ENCODE measurements at regions not wholly inside any gene's neighbourhood (a gene's known extent, or its start where the extent isn't known, plus 50 kb on each side); places are given as distances from the start of the nearest gene placed in this dataset.

- intact Hi-C loops (cut with micrococcal nuclease; ENCODE audit: unreplicated experiment) = no loop called here
- Histone ChIP-seq H3K9me3 (ENCODE audit: low read depth, low read length, poor library complexity, severe bottlenecking) (no peaks in the 10 kb centered on the region), H3K36me3 (ENCODE audit: insufficient read depth, low read length, poor library complexity, severe bottlenecking) (no peaks in the 10 kb centered on the region), H3K4me3 (ENCODE audit: low read depth, low read length, poor library complexity, severe bottlenecking) (no peak overlapping the region), H3K27ac (ENCODE audit: low read depth, low read length, poor library complexity, severe bottlenecking) (no peak overlapping the region), H3K4me1 (ENCODE audit: insufficient read depth, low read length, poor library complexity, severe bottlenecking) (peaks cover 25% of the 10 kb centered on the region), H3K27me3 (replicated peaks; ENCODE audit: insufficient read depth, low read depth, low read length, poor library complexity) (no peaks in the 10 kb centered on the region)
- no TSS peak for BruUV-seq (replicated peaks)
- TF ChIP-seq, protein P1, sequence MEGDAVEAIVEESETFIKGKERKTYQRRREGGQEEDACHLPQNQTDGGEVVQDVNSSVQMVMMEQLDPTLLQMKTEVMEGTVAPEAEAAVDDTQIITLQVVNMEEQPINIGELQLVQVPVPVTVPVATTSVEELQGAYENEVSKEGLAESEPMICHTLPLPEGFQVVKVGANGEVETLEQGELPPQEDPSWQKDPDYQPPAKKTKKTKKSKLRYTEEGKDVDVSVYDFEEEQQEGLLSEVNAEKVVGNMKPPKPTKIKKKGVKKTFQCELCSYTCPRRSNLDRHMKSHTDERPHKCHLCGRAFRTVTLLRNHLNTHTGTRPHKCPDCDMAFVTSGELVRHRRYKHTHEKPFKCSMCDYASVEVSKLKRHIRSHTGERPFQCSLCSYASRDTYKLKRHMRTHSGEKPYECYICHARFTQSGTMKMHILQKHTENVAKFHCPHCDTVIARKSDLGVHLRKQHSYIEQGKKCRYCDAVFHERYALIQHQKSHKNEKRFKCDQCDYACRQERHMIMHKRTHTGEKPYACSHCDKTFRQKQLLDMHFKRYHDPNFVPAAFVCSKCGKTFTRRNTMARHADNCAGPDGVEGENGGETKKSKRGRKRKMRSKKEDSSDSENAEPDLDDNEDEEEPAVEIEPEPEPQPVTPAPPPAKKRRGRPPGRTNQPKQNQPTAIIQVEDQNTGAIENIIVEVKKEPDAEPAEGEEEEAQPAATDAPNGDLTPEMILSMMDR (conservative IDR thresholded peaks at IDR 0.05; ENCODE audit: low read depth, low read length) = no peak
- TF ChIP-seq EZH2 (IDR thresholded peaks at IDR 0.05; ENCODE audit: borderline replicate concordance, low read depth, low read length, poor library complexity, severe bottlenecking) = no peak
- CTCF ChIA-PET = no interaction called here
- POLR2A ChIA-PET (ENCODE audit: low non-redundant PET) = no interaction called here
- DNase-seq (ENCODE audit: low spot score) = peak; percentile 45
These were observed 401.8 kb downstream of the RAPGEF2 start for GRCh38 chr4:159504684-159505083.

- ChIA-PET POLR2A (ENCODE audit: low non-redundant PET) (no interaction called here), CTCF (no interaction called here)
- peak; percentile 41 for DNase-seq (ENCODE audit: low spot score)
- H3K27me3 ChIP-seq (replicated peaks; ENCODE audit: insufficient read depth, low read depth, low read length, poor library complexity) = no peaks in the 10 kb centered on the region
- H3K36me3 ChIP-seq (ENCODE audit: insufficient read depth, low read length, poor library complexity, severe bottlenecking) = no peaks in the 10 kb centered on the region
- H3K4me1 ChIP-seq (ENCODE audit: insufficient read depth, low read length, poor library complexity, severe bottlenecking) = peaks cover 25% of the 10 kb centered on the region
- H3K27ac ChIP-seq (ENCODE audit: low read depth, low read length, poor library complexity, severe bottlenecking) = peak overlapping the region; percentile 16
- no TSS peak for BruUV-seq (replicated peaks)
- intact Hi-C loops (cut with micrococcal nuclease; ENCODE audit: unreplicated experiment) = no loop called here
- H3K9me3 ChIP-seq (ENCODE audit: low read depth, low read length, poor library complexity, severe bottlenecking) = no peaks in the 10 kb centered on the region
- H3K4me3 ChIP-seq (ENCODE audit: low read depth, low read length, poor library complexity, severe bottlenecking) = peak overlapping the region; percentile 20
- TF ChIP-seq, protein P1 (conservative IDR thresholded peaks at IDR 0.05; ENCODE audit: low read depth, low read length) = no peak
- no peak for TF ChIP-seq EZH2 (IDR thresholded peaks at IDR 0.05; ENCODE audit: borderline replicate concordance, low read depth, low read length, poor library complexity, severe bottlenecking)
These were observed 402.5 kb downstream of the RAPGEF2 start for GRCh38 chr4:159505266-159505975.

GRCh38 chr4:159506801-159507517 is 404.1 kb downstream of the RAPGEF2 start:
- H3K9me3 ChIP-seq (ENCODE audit: low read depth, low read length, poor library complexity, severe bottlenecking) = no peaks in the 10 kb centered on the region
- no peaks in the 10 kb centered on the region for H3K27me3 ChIP-seq (replicated peaks; ENCODE audit: insufficient read depth, low read depth, low read length, poor library complexity)
- no peak for DNase-seq (ENCODE audit: low spot score)
- no peaks in the 10 kb centered on the region for H3K36me3 ChIP-seq (ENCODE audit: insufficient read depth, low read length, poor library complexity, severe bottlenecking)
- no peak overlapping the region for H3K4me3 ChIP-seq (ENCODE audit: low read depth, low read length, poor library complexity, severe bottlenecking)
- no peak for TF ChIP-seq EZH2 (IDR thresholded peaks at IDR 0.05; ENCODE audit: borderline replicate concordance, low read depth, low read length, poor library complexity, severe bottlenecking)
- TF ChIP-seq, protein P1 (conservative IDR thresholded peaks at IDR 0.05; ENCODE audit: low read depth, low read length) = no peak
- H3K4me1 ChIP-seq (ENCODE audit: insufficient read depth, low read length, poor library complexity, severe bottlenecking) = peaks cover 25% of the 10 kb centered on the region
- intact Hi-C loops (cut with micrococcal nuclease; ENCODE audit: unreplicated experiment) = no loop called here
- ChIA-PET CTCF (no interaction called here), POLR2A (ENCODE audit: low non-redundant PET) (interaction anchor here (0.6 kb wide), 1 partner anchor 189 kb away, joined by 3 read pairs; no protein-coding TSS in a partner anchor)
- H3K27ac ChIP-seq (ENCODE audit: low read depth, low read length, poor library complexity, severe bottlenecking) = no peak overlapping the region
- BruUV-seq (replicated peaks) = no TSS peak

Data from A673 (cell line).